Fibroblast of peridontal ligament (primary cell): ENCODE measurements at regions not wholly inside any gene's neighbourhood (a gene's known extent, or its start where the extent isn't known, plus 50 kb on each side); places are given as distances from the start of the nearest gene placed in this dataset.
"Not testable (repeated sequence)": the region's sequence is repeated elsewhere in the genome, so short reads cannot be mapped to it uniquely, and the experiment has no call there.

Experiments used
- DNase-seq: peaks from one replicate; pipeline ENCODE4 v3.0.0-alpha.2; 2010; ENCODE audit errors: extremely low read depth

DNA sequence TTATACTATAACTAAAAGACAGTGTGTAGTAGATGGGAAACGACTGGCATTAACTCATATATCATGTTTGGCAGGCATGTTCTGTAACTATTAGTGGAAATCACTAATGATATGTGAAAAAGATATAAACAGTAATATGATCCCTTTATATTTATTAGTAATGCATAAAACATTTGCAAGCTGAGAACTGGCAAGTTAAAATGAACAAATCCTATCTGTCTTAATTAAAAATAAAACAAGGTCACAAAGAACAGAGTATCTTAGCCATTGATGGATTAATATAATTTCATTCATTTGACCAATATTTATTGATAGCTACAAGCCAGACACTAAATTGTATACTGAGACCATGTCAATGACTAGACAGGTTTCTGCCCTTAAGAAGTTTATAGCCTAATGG, 154.5 kb downstream of the CRPPA start:
- DNase-seq, result no peak

DNA sequence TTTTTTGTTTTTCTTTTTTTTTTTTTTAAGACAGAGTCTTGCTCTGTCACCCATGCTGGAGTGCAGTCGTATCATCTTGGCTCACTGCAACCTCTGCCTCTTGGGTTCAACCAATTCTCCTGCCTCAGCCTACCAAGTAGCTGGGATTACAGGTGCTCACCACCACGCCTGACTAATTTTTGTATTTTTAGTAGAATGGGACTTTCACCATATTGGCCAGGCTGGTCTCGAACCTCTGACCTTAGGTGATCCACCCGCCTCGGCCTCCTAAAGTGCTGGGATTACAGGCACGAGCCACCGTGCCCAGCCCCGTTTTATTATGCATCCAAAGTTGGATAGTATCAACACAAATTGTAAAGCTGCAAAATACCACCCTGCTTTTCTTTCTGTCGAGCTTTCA, 154.9 kb downstream of the CRPPA start:
- not testable (repeated sequence) for DNase-seq

DNA sequence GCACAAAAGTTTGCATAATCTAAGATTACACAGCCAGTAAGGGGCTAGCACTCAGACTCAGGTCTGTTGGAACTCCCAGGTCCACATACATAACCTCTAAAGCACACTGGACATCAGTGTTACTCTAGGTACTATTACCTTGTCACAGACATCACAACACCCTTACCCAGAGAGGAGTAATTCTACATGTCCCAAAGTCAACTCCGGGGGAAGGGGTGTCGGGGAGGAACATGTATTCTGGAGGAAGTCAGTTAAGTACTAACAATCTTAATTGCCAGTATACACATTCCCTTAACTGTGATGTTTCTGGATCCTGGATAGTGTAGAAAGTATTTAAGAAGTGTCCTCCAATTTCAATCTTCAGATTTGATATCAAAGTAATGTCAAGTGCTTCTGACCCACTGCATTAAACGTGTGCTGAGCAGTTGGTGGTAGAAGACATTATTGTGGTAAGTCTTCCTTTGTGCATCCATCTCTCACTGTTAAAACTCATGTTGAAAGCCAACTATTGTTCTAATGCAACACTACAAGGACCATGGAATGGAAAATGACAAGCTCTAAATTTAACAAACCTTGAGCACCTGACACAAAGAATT, 155.4 kb downstream of the CRPPA start:
- DNase-seq, result no peak

DNA sequence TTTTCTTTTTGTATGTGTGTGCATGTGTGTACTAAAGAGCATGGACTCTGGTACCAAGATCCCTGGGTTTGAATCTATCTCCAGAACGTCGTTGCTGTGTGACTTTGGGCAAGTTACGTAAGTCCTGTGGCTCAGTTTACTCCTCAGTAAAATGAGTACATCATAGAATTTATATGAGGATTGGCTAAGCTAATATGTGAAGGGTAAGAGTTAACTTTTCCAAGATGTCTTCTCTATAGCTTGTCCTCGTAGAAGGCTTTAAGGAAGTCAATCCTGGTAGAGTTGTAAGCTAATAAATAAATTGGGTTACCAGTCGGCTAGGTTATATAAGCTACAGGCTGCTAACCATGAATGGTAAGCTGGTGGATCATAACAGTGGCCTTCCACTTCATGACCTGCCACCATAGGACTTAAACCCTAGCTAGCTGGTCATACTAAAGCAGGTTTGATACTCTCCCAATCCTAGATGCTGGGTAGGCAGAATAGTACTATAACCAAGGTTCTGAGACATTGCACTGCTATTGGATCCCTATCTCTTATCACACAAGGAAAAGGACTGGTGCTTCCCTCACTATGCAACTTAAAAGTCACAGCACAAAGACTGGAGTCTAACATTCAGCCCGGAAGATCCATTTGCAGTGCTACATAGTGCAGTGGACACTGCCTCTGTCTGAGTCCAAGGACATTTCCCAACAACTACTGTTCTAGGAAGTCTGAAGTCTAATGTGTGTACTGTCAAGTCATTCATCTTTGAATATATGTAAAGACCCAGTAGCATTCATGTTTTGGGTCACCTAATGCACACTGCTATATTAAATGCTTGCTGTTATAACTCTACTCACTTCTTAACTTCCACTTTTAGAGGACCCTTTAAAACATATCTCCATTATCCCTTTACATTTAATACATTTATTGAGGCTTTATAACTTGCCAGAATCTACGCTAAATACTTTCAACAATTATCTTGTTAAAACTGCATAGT, 156.2 kb downstream of the CRPPA start:
- DNase-seq, result no peak

DNA sequence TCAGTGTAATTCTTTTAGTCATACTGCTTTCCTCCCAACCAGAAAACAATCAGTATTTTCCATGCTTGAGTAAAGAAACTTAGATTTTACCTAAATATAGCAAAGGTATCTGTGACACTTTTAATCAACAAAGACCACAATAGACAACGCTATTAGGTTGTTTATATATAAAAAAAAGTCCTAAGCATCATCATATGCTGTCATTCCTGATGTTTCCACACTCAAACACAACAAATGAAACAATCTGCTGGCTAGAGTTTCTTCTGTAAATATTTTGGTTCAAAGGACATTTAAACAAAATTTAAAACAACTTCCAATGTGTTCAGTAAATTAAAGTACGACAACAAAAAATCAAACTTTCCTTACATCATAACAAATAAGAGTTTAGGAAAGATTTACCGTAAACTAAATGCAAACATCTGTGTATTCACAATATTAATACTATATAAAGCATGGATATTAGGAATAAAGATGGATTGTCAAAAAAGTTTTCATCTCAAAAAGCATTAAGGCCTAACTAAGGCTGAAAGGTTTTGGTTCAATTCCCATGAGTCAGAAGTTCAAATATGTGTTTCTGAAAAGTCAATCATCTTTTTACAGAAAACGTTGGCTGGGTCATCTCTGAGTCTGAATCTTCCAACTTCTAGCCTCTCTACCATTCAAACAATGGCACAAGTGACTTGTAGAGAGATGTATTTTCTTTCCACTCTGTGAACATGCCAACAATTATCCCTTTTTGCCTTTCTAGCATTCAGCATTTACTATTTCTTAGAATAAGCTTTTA, 157.1 kb downstream of the CRPPA start:
- peak; percentile 27 for DNase-seq

DNA sequence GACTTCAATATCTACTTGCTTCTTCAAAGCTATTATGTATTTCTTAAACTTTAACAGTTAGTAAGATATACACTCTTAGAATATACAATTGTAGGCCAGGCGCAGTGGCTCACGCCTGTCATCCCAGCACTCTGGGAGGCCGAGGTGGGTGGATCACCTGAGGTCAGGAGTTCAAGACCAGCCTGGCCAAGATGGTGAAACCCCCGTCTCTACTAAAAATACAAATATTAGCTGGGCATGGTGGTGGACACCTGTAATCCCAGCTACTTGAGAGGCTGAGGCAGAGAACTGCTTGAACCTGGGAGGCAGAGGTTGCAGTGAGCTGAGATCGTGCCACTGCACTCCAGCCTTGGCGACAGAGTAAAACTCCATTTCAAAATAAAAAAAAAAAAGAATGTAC, 158.0 kb downstream of the CRPPA start:
- not testable (repeated sequence) for DNase-seq

DNA sequence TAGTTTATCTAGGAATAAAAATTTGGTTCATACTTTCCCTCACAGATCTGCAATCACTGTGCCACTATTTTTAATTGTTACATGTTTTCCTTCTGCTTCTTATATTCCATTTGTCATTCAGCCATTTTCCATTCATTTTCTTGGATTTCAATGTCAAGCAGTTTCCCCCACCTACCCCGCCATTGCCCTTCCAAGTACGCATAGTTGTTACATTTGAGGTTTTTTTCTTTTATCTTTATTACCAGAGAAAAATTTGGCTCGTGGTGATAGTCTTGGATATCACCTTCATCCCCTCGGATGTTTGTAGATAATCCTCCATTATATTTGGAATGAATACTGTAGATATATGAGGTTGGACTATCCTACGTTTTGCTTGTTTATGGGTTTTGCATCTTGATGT, 159.7 kb downstream of the CRPPA start:
- DNase-seq, result no peak

DNA sequence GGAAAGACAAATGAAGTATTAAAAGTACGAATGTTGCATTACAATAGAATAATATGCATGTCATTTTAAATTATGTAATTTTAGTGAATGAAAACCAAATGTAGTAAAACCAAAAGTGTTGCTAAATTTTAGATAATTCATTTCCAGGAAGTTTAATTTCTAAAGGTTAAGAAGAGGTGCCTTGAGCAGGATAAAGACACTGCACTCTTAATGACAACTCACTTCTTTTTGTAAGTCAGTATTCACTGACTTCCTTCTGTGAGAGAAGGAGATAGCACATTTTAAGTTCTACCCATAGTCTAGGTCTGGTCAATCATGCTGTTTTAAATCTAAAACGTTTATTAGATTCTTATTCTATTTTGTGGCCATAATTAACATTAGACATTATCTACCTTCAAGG, 160.2 kb downstream of the CRPPA start:
- DNase-seq, result no peak

DNA sequence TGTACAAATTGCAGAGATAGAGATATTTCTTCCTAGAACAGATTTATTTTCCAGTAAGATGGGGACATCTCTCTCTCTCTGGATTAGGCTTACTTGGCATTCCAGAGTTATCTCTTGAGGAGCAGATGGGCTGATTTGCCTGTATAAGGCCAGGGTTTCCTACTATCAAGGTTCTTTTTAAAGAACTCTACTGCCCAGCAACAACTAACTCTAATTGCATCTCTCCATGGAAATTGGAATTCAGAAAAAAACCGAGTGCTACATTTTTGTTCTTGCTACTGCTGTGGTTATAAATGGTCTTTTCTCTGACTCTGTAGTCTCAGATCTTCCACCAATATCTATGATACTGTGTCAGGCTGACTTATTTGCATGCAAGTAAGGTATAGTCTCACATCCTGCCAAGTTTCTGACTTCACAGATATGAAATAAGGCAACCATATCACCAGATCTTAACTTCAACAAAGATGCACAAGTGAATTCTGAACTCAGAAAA, 161.1 kb downstream of the CRPPA start:
- no peak for DNase-seq

DNA sequence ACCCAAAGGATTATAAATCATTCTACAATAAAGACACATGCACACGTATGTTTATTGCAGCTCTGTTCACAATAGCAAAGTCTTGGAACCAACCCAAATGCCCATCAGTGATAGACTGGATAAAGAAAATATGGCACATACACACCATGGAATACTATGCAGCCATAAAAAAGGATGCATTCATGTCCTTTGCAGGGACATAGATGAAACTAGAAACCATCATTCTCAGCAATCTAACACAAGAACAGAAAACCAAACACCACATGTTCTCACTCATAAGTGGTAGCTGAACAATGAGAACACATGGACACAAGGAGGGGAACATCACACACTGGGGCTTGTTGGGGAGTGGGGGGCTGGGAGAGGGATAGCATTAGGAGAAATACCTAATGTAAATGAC, 164.9 kb downstream of the CRPPA start:
- not testable (repeated sequence) for DNase-seq

DNA sequence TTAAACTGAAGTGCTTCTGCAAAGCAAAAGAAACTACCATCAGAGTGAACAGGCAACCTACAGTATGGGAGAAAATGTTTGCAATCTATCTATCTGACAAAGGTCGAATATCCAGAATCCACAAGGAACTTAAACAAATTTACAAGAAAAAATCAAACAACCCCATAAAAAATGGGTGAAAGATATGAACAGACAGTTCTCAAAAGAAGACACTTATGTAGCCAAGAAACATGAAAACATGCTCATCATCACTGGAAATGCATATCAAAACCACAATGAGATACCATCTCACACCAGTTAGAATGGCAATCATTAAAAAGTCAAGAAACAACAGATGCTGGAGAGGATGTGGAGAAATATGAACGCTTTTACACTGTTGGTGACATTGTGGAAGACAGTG, 165.4 kb downstream of the CRPPA start:
- not testable (repeated sequence) for DNase-seq

DNA sequence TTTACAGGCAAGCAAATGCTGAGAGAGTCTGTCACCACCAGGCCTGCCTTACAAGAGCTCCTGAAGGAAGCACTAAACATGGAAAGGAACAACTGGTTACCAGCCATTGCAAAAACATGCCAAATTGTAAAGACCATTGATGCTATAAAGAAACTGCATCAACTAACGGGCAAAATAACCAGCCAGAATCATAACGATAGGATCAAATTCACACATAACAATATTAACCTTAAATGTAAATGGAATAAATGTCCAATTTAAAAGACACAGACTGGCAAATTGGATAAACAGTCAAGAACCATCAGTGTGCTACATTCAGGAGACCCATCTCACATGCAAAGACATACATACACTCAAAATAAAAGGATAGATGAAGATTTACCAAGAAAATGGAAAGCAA, 170.7 kb downstream of the CRPPA start:
- DNase-seq, result not testable (repeated sequence)

DNA sequence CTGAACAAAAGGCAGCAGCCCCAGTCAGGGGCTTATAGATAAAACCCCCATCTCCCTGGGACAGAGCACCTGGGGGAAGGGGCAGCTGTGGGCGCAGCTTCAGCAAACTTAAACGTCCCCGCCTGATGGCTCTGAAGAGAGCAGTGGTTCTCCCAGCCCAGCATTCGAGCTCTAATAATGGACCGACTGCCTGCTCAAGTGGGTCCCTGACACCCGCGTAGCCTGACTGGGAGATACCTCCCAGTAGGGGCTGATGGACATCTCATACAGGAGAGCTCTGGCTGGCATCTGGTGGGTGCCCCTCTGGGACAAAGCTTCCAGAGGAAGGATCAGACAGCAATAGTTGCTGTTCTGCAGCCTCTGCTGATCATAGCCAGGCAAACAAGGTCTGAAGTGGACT, 172.1 kb downstream of the CRPPA start:
- not testable (repeated sequence) for DNase-seq

DNA sequence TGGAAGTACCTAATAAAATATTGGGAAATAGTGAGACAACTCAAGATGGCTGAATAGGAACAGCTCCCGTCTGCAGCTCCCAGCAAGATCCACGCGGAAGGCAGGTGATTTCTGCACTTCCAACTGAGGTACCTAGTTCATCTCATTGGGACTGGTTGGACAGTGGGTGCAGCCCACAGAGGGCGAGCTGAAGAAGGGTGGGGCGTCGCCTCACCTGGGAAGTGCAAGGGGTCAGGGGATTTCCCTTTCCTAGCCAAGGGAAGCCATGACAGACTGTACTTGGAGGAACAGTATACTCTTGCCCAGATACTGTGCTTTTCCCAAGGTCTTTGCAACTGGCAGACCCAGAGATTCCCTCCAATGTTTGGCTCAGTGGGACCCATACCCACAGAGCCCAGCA, 172.8 kb downstream of the CRPPA start:
- DNase-seq, result not testable (repeated sequence)

DNA sequence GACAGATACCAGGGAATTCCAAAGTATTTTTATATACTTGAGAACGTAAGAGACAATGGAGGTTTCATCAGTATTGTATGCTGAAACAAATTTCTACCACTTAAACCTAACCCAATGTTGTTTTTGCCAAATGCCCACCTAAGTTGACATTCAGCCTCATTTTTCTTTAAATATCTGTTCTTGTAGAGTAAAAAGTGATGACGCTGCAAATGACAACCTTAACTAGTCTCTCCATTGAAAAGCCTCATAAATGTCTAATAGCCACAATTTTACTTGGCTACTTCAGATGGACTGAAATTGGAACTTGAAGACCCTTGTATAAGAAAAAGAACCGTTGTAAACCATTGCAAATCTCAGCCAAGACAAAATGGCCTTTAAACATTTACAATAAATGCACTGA, 176.9 kb downstream of the CRPPA start:
- DNase-seq, result no peak

DNA sequence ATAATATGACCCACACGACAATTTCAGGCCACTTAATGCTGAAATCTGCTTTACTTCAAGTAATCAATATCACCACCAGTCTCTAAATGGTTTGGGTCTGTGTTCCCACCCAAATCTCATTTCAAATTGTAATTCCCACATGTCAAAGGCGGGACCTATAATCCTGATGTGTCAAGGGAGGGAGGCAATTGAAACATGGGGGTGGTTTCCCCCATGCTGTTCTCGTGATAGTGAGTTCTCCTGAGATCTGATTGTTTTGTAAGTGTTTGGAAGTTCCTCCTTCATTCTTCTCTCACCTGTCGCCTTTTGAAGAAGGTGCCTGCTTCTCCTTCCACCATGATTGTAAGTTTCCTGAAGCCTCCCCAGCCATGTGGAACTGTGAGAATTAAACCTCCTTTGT, 178.4 kb downstream of the CRPPA start:
- DNase-seq, result no peak

DNA sequence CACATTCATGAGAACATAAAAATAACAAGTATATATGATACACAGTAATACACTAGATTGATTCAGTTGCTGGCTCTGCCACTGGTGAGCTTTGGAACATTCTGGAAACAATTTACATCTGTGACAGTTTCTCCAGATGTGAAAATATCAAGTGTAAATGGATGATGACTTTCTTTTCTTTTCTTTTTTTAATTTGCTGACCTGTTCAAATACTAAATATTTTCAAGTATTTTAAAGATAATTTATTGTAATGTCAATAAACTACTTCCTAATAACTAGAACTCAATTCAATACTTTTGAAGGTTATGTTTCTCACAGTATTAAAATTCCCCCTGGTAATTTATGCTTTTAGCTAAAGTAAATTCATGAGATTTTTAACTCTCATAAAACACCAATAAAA, 180.3 kb downstream of the CRPPA start:
- DNase-seq, result no peak

DNA sequence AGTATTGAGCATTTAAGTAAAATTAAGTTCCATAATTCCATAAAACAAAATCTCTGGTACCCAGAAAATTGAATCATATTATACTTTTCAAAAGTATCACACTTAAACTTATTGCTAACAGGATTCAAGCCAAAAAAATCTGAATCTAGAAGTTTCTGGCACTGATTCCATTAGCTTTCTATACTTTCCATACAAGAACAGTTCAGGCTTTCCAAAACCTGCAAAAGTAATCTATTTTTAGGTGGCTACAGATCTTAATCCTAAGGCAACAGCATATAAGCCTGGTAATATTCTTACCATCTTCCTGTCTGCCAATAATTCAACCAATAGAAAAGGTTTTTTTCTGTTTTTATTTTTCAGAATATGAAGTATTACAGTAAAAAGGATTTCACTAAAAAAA, 185.0 kb downstream of the CRPPA start:
- DNase-seq, result no peak

DNA sequence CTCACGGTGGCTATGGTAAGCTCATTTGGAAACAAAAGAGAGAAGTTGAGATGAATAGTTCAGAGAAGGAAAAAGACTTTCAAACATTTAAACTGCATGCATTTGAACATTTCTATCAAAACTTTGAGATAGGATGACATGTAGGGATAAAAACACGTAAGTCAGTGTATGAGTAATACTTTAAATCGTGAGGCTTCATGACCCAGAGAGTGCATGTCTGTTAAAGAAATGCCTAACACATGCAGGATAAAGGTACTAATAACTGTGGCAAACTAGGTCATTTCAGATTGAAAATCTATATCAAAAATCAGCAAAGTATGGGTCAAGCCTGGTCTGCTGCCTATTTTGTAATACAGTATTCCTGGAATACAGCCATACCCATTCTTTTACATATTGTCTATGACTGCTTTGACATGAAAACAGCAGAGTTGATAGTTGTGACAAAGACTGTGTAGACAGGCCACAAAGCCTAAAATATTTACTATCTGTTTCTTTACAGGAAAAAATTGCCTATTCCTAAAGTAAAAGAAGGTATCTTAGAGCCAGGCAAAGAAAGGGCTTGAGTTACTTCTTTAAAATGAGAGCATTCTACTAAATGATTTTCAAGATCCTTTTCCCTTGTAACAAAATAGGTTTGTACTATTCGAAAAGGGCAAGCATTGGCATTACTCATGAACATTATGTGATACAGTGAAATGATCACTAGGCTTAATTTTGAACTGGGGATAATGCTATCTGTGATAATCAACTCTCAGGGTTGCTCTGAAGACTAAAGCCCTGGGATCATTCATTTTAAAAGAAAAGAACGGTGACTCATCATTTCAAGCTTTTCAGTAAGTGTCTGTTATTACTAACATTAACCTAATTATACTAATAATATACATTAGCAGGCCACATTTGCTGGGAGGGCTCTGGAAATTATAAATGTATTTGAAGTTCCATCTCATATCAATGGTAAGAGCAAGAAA, 185.9 kb downstream of the CRPPA start:
- DNase-seq, result no peak

DNA sequence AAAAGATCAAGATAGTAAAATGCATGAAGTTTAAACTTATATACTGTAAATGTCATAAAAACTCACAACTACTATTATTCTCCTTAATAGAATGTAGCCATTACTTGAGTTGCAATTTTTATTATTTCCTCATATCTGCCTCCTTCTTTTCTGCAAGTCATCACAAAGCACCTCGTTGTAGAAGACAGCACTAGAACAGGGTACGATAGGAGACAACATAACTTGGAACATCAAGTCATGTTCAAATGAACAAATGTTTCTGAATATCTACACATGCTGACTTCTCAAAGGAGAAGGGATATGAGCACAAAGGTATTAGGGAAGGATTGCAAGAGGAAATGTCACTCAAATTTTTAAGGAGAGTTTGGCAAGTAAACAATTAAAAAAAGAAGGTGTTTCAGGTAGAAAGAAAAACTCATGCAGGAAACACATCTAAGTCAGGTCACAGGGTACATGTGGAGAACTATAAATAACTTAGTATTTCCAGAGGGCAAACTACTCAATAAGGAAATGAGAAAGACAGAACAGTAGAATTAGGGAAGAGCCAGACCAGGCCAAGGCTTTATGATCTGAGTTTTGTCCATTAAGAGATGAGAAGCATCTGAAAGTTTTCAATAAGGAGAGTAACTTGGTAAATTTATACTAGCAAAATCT, 186.7 kb downstream of the CRPPA start:
- DNase-seq, result no peak

DNA sequence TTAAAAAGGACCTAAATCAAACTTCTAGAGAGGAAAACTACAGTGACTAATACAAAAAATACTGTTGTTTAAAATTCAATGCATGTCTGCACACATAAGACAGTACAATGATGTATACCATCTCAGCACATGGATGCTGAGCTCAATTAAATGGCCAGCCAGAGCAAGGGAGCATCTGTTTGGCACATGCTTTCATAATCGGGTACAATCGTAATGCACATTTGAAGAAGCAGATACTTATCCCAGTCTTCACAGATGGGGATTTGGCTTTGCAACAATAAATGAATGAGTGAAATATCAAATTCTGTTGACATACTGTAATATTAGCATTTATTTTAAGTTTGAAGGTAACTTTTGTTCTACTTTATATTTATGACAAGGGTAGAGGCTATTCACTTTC, 187.8 kb downstream of the CRPPA start:
- no peak for DNase-seq
